ENCODE measurements at regions not wholly inside any gene's neighbourhood (a gene's known extent, or its start where the extent isn't known, plus 50 kb on each side); places are given as distances from the start of the nearest gene placed in this dataset.

- DNase-seq = no peak
These were observed 79.3 kb upstream of the PDK4 start for GRCh38 chr7:95675632-95676031.

GRCh38 chr7:95675016-95675415 lies 78.7 kb upstream of the PDK4 start:
- H3K4me3 ChIP-seq (ENCODE audit: low read length) = no peak overlapping the region
- H3K9ac ChIP-seq (ENCODE audit: low read length) = no peak overlapping the region
- no peaks in the 10 kb centered on the region for H4K20me1 ChIP-seq (ENCODE audit: insufficient read depth, low read depth, low read length)
- H3K79me2 ChIP-seq (ENCODE audit: low read length) = no peaks in the 10 kb centered on the region
- no peaks in the 10 kb centered on the region for H3K4me1 ChIP-seq (ENCODE audit: low read length)
- no peak for DNase-seq
- no peaks in the 10 kb centered on the region for H3K36me3 ChIP-seq (ENCODE audit: insufficient read depth, low read length)
- no peak overlapping the region for H3K27ac ChIP-seq (ENCODE audit: low read length)
- no peaks in the 10 kb centered on the region for H3K9me3 ChIP-seq (ENCODE audit: low read length)
- no peaks in the 10 kb centered on the region for H3K27me3 ChIP-seq (ENCODE audit: low read length)
- H3K4me2 ChIP-seq (ENCODE audit: low read depth, low read length, poor library complexity, severe bottlenecking) = no peak overlapping the region
- no peaks in the 10 kb centered on the region for H3K9me2 ChIP-seq (replicated peaks; ENCODE audit: insufficient read depth, low read length)
- H2AFZ ChIP-seq (ENCODE audit: low read length) = no peak overlapping the region

More at GRCh38 chr7:95675632-95676031, 79.3 kb upstream of the PDK4 start:
- Histone ChIP-seq H3K27ac (ENCODE audit: low read length) (no peak overlapping the region), H3K9me3 (ENCODE audit: low read length) (no peaks in the 10 kb centered on the region), H3K9ac (ENCODE audit: low read length) (no peak overlapping the region), H2AFZ (ENCODE audit: low read length) (no peak overlapping the region), H3K27me3 (ENCODE audit: low read length) (no peaks in the 10 kb centered on the region), H3K4me2 (ENCODE audit: low read depth, low read length, poor library complexity, severe bottlenecking) (no peak overlapping the region), H3K36me3 (ENCODE audit: insufficient read depth, low read length) (no peaks in the 10 kb centered on the region), H3K4me1 (ENCODE audit: low read length) (no peaks in the 10 kb centered on the region), H3K9me2 (replicated peaks; ENCODE audit: insufficient read depth, low read length) (no peaks in the 10 kb centered on the region), H3K79me2 (ENCODE audit: low read length) (no peaks in the 10 kb centered on the region), H3K4me3 (ENCODE audit: low read length) (no peak overlapping the region), H4K20me1 (ENCODE audit: insufficient read depth, low read depth, low read length) (no peaks in the 10 kb centered on the region)

- H3K27me3 ChIP-seq (ENCODE audit: low read length) = no peaks in the 10 kb centered on the region
- no peak overlapping the region for H3K4me2 ChIP-seq (ENCODE audit: low read depth, low read length, poor library complexity, severe bottlenecking)
- no peak overlapping the region for H3K27ac ChIP-seq (ENCODE audit: low read length)
- no peaks in the 10 kb centered on the region for H4K20me1 ChIP-seq (ENCODE audit: insufficient read depth, low read depth, low read length)
- no peaks in the 10 kb centered on the region for H3K4me1 ChIP-seq (ENCODE audit: low read length)
- no peaks in the 10 kb centered on the region for H3K79me2 ChIP-seq (ENCODE audit: low read length)
- H3K9me3 ChIP-seq (ENCODE audit: low read length) = no peaks in the 10 kb centered on the region
- no peak overlapping the region for H2AFZ ChIP-seq (ENCODE audit: low read length)
- no peaks in the 10 kb centered on the region for H3K9me2 ChIP-seq (replicated peaks; ENCODE audit: insufficient read depth, low read length)
- no peaks in the 10 kb centered on the region for H3K36me3 ChIP-seq (ENCODE audit: insufficient read depth, low read length)
- H3K4me3 ChIP-seq (ENCODE audit: low read length) = no peak overlapping the region
- no peak overlapping the region for H3K9ac ChIP-seq (ENCODE audit: low read length)
- DNase-seq = no peak
These were observed 77.8 kb upstream of the PDK4 start for GRCh38 chr7:95674101-95674500.

- Histone ChIP-seq H3K27ac (ENCODE audit: low read length) (no peak overlapping the region), H3K4me3 (ENCODE audit: low read length) (no peak overlapping the region), H3K4me1 (ENCODE audit: low read length) (no peaks in the 10 kb centered on the region), H3K9ac (ENCODE audit: low read length) (no peak overlapping the region), H3K9me2 (replicated peaks; ENCODE audit: insufficient read depth, low read length) (no peaks in the 10 kb centered on the region), H4K20me1 (ENCODE audit: insufficient read depth, low read depth, low read length) (no peaks in the 10 kb centered on the region), H3K27me3 (ENCODE audit: low read length) (no peaks in the 10 kb centered on the region), H3K79me2 (ENCODE audit: low read length) (no peaks in the 10 kb centered on the region), H2AFZ (ENCODE audit: low read length) (no peak overlapping the region), H3K36me3 (ENCODE audit: insufficient read depth, low read length) (no peaks in the 10 kb centered on the region), H3K9me3 (ENCODE audit: low read length) (no peaks in the 10 kb centered on the region), H3K4me2 (ENCODE audit: low read depth, low read length, poor library complexity, severe bottlenecking) (no peak overlapping the region)
- no peak for DNase-seq
These were observed 76.1 kb upstream of the PDK4 start for GRCh38 chr7:95672434-95672833.

- Histone ChIP-seq H3K4me2 (ENCODE audit: low read depth, low read length, poor library complexity, severe bottlenecking) (no peak overlapping the region), H3K27me3 (ENCODE audit: low read length) (no peaks in the 10 kb centered on the region), H3K36me3 (ENCODE audit: insufficient read depth, low read length) (no peaks in the 10 kb centered on the region), H3K9me3 (ENCODE audit: low read length) (no peaks in the 10 kb centered on the region), H2AFZ (ENCODE audit: low read length) (no peak overlapping the region), H3K27ac (ENCODE audit: low read length) (no peak overlapping the region), H4K20me1 (ENCODE audit: insufficient read depth, low read depth, low read length) (no peaks in the 10 kb centered on the region), H3K9me2 (replicated peaks; ENCODE audit: insufficient read depth, low read length) (no peaks in the 10 kb centered on the region), H3K79me2 (ENCODE audit: low read length) (no peaks in the 10 kb centered on the region), H3K9ac (ENCODE audit: low read length) (no peak overlapping the region), H3K4me1 (ENCODE audit: low read length) (no peaks in the 10 kb centered on the region), H3K4me3 (ENCODE audit: low read length) (no peak overlapping the region)
- DNase-seq = no peak
These were observed 73.2 kb upstream of the PDK4 start for GRCh38 chr7:95669513-95669912.

GRCh38 chr7:95668504-95669018 lies 72.2 kb upstream of the PDK4 start:
- Histone ChIP-seq H3K27ac (ENCODE audit: low read length) (no peak overlapping the region), H3K36me3 (ENCODE audit: insufficient read depth, low read length) (no peaks in the 10 kb centered on the region), H3K4me2 (ENCODE audit: low read depth, low read length, poor library complexity, severe bottlenecking) (no peak overlapping the region), H3K9me3 (ENCODE audit: low read length) (no peaks in the 10 kb centered on the region), H3K4me1 (ENCODE audit: low read length) (no peaks in the 10 kb centered on the region), H3K9me2 (replicated peaks; ENCODE audit: insufficient read depth, low read length) (no peaks in the 10 kb centered on the region), H2AFZ (ENCODE audit: low read length) (no peak overlapping the region), H4K20me1 (ENCODE audit: insufficient read depth, low read depth, low read length) (no peaks in the 10 kb centered on the region), H3K79me2 (ENCODE audit: low read length) (no peaks in the 10 kb centered on the region), H3K9ac (ENCODE audit: low read length) (no peak overlapping the region), H3K27me3 (ENCODE audit: low read length) (no peaks in the 10 kb centered on the region), H3K4me3 (ENCODE audit: low read length) (no peak overlapping the region)
- DNase-seq = no peak

GRCh38 chr7:95662987-95663386 lies 66.7 kb upstream of the PDK4 start:
- Histone ChIP-seq H3K27me3 (ENCODE audit: low read length) (no peaks in the 10 kb centered on the region), H3K9me2 (replicated peaks; ENCODE audit: insufficient read depth, low read length) (no peaks in the 10 kb centered on the region), H3K4me1 (ENCODE audit: low read length) (no peaks in the 10 kb centered on the region), H3K9ac (ENCODE audit: low read length) (no peak overlapping the region), H2AFZ (ENCODE audit: low read length) (no peak overlapping the region), H4K20me1 (ENCODE audit: insufficient read depth, low read depth, low read length) (no peaks in the 10 kb centered on the region), H3K4me3 (ENCODE audit: low read length) (no peak overlapping the region), H3K79me2 (ENCODE audit: low read length) (no peaks in the 10 kb centered on the region), H3K27ac (ENCODE audit: low read length) (no peak overlapping the region), H3K36me3 (ENCODE audit: insufficient read depth, low read length) (no peaks in the 10 kb centered on the region), H3K4me2 (ENCODE audit: low read depth, low read length, poor library complexity, severe bottlenecking) (no peak overlapping the region), H3K9me3 (ENCODE audit: low read length) (no peaks in the 10 kb centered on the region)
- DNase-seq = no peak

GRCh38 chr7:95660023-95660434 lies 63.7 kb upstream of the PDK4 start:
- H3K79me2 ChIP-seq (ENCODE audit: low read length) = no peaks in the 10 kb centered on the region
- no peaks in the 10 kb centered on the region for H3K9me3 ChIP-seq (ENCODE audit: low read length)
- no peak overlapping the region for H3K4me2 ChIP-seq (ENCODE audit: low read depth, low read length, poor library complexity, severe bottlenecking)
- H3K27ac ChIP-seq (ENCODE audit: low read length) = no peak overlapping the region
- no peaks in the 10 kb centered on the region for H3K27me3 ChIP-seq (ENCODE audit: low read length)
- H3K9ac ChIP-seq (ENCODE audit: low read length) = no peak overlapping the region
- no peak overlapping the region for H3K4me3 ChIP-seq (ENCODE audit: low read length)
- no peak for DNase-seq
- H3K4me1 ChIP-seq (ENCODE audit: low read length) = no peaks in the 10 kb centered on the region
- no peaks in the 10 kb centered on the region for H3K36me3 ChIP-seq (ENCODE audit: insufficient read depth, low read length)
- H2AFZ ChIP-seq (ENCODE audit: low read length) = no peak overlapping the region
- H3K9me2 ChIP-seq (replicated peaks; ENCODE audit: insufficient read depth, low read length) = no peaks in the 10 kb centered on the region
- no peaks in the 10 kb centered on the region for H4K20me1 ChIP-seq (ENCODE audit: insufficient read depth, low read depth, low read length)

GRCh38 chr7:95658676-95659075 lies 62.4 kb upstream of the PDK4 start:
- Histone ChIP-seq H3K36me3 (ENCODE audit: insufficient read depth, low read length) (no peaks in the 10 kb centered on the region), H4K20me1 (ENCODE audit: insufficient read depth, low read depth, low read length) (no peaks in the 10 kb centered on the region), H3K27me3 (ENCODE audit: low read length) (no peaks in the 10 kb centered on the region), H2AFZ (ENCODE audit: low read length) (no peak overlapping the region), H3K4me1 (ENCODE audit: low read length) (no peaks in the 10 kb centered on the region), H3K4me3 (ENCODE audit: low read length) (no peak overlapping the region), H3K79me2 (ENCODE audit: low read length) (no peaks in the 10 kb centered on the region), H3K27ac (ENCODE audit: low read length) (no peak overlapping the region), H3K4me2 (ENCODE audit: low read depth, low read length, poor library complexity, severe bottlenecking) (no peak overlapping the region), H3K9me3 (ENCODE audit: low read length) (no peaks in the 10 kb centered on the region), H3K9me2 (replicated peaks; ENCODE audit: insufficient read depth, low read length) (no peaks in the 10 kb centered on the region), H3K9ac (ENCODE audit: low read length) (no peak overlapping the region)
- DNase-seq = no peak
